Activated CD4-positive, alpha-beta T cell treated with anti-CD3 and anti-CD28 coated beads, Interleukin-2, Interleukin-6, amounts not matched to agents 100 ng/mL and 50 ng/mL, durations not matched to agents 16 hours and 8 hours (primary cell): ENCODE measurements at regions not wholly inside any gene's neighbourhood (a gene's known extent, or its start where the extent isn't known, plus 50 kb on each side); places are given as distances from the start of the nearest gene placed in this dataset.
"Not testable (repeated sequence)": the region's sequence is repeated elsewhere in the genome, so short reads cannot be mapped to it uniquely, and the experiment has no call there.

Experiments used
- DNase-seq: peaks from one replicate; pipeline ENCODE4 v3.0.0-alpha.2; 2020

GRCh38 chr7:85866540-85866939 lies 679.7 kb upstream of the SEMA3D start:
- no peak for DNase-seq

GRCh38 chr7:85851571-85852193 lies 664.8 kb upstream of the SEMA3D start:
- peak; percentile 0 for DNase-seq

GRCh38 chr7:85850381-85850780 lies 663.5 kb upstream of the SEMA3D start:
- no peak for DNase-seq

GRCh38 chr7:85840554-85840953 lies 653.7 kb upstream of the SEMA3D start:
- no peak for DNase-seq

GRCh38 chr7:85833066-85833465 lies 646.2 kb upstream of the SEMA3D start:
- no peak for DNase-seq

DNA sequence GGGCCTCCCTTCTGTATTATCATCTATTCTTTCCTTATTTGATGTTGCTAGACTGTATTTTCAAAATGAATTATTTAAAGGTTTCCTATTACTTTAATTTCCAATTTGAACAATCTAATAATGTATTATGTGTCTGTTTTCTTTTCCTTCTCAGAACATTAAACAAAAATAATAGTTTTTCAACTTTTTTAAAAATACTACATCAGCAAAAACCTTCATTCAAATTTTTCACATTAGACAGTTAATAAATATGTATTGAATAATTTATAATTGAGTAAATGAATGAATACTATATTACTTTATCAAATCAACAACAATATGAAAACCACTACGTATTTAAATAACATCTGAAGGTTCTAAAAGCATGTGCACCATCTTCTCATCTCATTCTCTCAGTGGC lies 644.1 kb upstream of the SEMA3D start:
- no peak for DNase-seq

DNA sequence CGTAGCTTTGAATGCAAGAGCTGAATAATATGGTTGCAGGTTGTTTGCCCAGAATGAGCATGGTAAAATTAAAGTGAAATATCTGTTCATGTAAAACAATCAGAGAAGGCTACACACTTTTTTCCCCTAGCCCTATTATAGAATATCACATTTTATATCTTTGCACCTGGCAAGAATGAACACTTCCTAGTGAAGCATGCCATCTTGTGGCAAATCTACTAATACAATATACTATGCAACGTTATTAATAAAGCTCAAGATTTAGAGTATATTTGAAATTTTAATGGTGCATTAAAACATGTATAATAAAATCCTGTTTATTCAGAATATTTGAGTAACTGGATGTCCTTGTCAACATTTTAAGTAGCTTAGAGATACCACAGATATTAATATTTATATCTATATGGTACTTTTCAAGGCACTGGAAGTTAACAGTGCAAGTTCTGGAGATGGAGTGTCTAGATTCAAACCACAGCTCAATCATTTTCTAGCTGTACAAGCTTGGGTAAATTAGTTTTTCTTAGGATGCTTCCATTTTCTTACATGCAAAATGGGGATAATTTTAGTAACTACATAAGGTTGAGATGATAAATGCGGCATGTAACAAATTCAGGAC lies 643.1 kb upstream of the SEMA3D start:
- no peak for DNase-seq

- no peak for DNase-seq
These were observed 642.3 kb upstream of the SEMA3D start for GRCh38 chr7:85829176-85829575.

GRCh38 chr7:85828614-85829013 lies 641.8 kb upstream of the SEMA3D start:
- no peak for DNase-seq

- DNase-seq, result no peak
These were observed 636.7 kb upstream of the SEMA3D start for GRCh38 chr7:85823396-85824080.

- no peak for DNase-seq
These were observed 635.1 kb upstream of the SEMA3D start for GRCh38 chr7:85821926-85822325.

DNA sequence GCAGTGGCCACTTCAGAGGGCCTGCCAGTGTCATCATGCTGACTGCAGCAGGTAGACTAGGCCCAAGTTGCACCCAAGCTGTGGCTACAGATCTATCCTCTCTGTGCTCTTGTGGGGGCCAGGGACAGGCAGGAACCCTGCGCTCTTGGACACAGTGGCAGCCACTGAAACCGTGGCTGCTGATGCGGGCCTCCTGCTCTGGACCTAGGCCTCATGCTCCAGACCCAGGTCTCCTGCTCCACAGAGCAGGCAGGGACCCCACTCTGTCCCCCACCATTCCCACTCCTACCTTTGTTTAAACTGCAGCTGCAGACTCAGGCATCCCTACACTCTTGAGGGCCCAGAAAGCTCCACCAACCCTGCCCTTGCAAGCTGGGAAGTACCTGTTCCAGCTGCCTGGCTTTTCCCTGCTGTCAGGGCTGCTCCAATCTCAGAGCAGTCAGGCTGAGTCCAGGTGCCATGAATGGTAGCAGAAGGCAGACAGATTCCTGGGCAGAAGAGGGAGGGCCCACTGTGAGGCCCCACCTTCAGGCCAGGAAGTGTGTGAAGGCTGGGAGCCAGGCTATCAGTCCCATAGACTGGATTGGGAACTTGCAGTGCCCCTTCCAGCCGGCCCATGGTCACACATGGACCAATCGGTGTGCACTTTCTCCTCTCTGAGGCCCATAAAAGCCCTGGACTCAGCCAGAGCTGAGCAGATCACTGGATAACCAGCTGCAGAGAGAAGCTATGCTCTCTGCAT lies 634.0 kb upstream of the SEMA3D start:
- DNase-seq, result no peak

GRCh38 chr7:85815526-85815925 lies 628.7 kb upstream of the SEMA3D start:
- no peak for DNase-seq

GRCh38 chr7:85806321-85806720 lies 619.5 kb upstream of the SEMA3D start:
- DNase-seq, result no peak

GRCh38 chr7:85805656-85806055 lies 618.8 kb upstream of the SEMA3D start:
- no peak for DNase-seq

- DNase-seq, result no peak
These were observed 618.4 kb upstream of the SEMA3D start for GRCh38 chr7:85805249-85805648.

DNA sequence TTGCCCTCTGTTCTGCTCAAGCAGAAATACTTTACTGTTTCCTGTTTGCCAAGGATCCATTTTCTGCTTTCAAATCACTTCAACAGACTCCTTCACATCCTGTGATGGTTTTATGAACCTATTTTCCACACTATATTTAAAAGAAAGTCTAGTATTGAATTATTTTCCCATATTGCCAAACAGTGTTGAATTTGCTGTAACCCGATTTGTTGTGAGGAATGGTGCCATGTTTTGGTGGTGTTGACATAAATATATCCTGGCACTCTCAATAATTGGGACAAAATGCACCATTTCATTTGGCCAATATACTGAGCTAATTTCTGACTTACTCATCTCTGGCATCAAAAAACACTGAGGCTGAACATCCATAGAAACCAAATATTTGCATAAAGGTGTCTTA lies 615.4 kb upstream of the SEMA3D start:
- DNase-seq, result no peak

- DNase-seq, result no peak
These were observed 610.1 kb upstream of the SEMA3D start for GRCh38 chr7:85796956-85797355.

DNA sequence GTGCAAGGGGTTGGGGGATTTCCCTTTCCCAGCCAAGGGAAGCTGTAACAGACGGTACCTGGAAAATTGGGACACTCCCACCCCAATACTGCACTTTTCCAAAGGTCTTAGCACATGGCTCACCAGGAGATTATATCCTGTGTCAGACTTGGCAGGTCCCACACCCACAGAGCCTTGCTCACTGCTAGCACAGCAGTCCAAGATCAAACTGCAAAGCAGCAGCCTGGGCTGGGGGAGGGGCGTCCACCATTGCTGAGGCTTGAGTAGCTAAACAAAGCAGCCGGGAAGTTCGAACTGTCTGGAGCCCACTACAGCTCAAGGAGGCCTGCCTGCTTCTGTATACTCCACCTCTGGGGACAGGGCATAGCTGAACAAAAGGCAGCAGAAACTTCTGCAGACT lies 604.2 kb upstream of the SEMA3D start:
- DNase-seq, result not testable (repeated sequence)

DNA sequence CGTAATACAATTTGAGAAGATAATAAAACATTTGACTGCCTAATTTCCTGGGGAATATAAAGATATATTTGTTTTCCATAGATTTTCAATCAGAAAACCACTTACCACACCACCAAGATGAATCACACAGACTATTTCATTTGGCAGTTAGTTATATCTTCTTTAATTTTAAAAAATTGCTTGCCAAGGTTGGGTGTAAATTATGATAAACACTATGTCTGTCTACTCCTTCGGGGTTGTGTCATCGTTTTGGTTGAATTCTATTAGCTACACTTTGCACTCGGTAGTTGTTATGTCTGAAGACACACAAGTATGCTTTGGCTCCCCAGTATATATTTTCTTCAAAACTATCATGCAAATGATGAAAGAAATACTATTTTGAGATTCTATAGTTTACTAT lies 594.8 kb upstream of the SEMA3D start:
- no peak for DNase-seq

DNA sequence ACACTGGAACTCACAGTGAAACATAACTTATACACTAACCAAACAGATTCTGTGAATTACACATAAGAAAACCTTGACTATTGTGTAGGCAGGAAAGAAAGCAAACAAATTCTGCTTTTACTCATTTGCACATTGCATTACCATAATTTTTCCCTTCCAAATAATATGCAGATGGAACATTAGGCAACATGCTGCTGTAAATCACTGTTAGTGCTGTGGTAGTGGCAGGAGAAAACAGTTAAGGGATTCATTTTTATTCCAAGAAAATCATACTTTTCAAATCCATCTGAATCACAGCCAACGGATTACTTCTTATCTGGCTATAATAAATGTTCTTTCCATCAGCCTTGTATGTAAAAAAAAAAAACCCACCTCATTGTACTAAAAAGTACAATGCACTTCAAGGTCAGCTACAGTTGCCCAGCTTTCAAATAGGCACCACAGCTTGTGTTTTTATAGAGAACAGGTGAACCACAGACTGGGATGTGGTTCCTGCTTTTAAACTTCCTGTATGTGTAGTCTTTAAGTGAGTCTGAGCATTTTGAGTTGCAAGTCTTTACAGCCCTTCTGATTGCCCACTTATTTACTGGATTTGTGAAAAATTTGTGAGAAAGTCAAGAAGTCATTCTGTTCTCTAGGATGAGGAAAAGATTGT lies 590.0 kb upstream of the SEMA3D start:
- no peak for DNase-seq

DNA sequence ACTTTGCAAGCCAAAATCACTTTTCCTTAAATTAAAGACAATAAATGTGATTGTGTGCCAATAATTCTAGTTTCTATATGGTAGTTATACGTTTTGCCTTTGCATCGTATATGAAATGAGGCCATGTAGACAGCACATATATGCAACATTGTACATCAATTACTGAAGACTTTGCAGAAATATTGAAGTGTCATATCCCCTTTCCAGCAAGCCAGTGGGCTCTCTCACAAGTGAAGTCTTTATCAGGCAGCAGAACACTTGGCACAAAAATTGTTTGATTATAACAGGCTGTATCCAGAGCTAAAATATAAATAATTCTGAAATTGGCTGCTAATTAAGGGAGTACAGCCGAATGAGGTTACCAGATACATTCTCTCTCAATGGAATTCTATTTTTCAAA lies 588.6 kb upstream of the SEMA3D start:
- no peak for DNase-seq

GRCh38 chr7:85774986-85775385 lies 588.1 kb upstream of the SEMA3D start:
- no peak for DNase-seq
